ENCODE measurements at regions not wholly inside any gene's neighbourhood (a gene's known extent, or its start where the extent isn't known, plus 50 kb on each side); places are given as distances from the start of the nearest gene placed in this dataset.

GRCh38 chr15:52963865-52964264 is 173.7 kb upstream of the ONECUT1 start:
- H3K27me3 ChIP-seq = no peaks in the 10 kb centered on the region
- H3K9me3 ChIP-seq = no peaks in the 10 kb centered on the region
- no peak overlapping the region for H3K4me3 ChIP-seq
- no peaks in the 10 kb centered on the region for H3K36me3 ChIP-seq
- no peak overlapping the region for H3K27ac ChIP-seq
- TF ChIP-seq POLR2A (IDR thresholded peaks at IDR 0.05) (no peak), POLR2AphosphoS5 (IDR thresholded peaks at IDR 0.05) (no peak), CTCF (IDR thresholded peaks at IDR 0.05) (no peak), EP300 (IDR thresholded peaks at IDR 0.05) (no peak)
- no peak for ATAC-seq
- no peaks in the 10 kb centered on the region for H3K4me1 ChIP-seq

GRCh38 chr15:52960283-52960682 is 170.1 kb upstream of the ONECUT1 start:
- Histone ChIP-seq H3K36me3 (no peaks in the 10 kb centered on the region), H3K27ac (no peak overlapping the region), H3K4me3 (no peak overlapping the region), H3K4me1 (no peaks in the 10 kb centered on the region), H3K9me3 (no peaks in the 10 kb centered on the region), H3K27me3 (no peaks in the 10 kb centered on the region)
- TF ChIP-seq POLR2AphosphoS5 (IDR thresholded peaks at IDR 0.05) = no peak
- TF ChIP-seq CTCF (IDR thresholded peaks at IDR 0.05) = no peak
- no peak for TF ChIP-seq EP300 (IDR thresholded peaks at IDR 0.05)
- no peak for TF ChIP-seq POLR2A (IDR thresholded peaks at IDR 0.05)
- WGBS, 2 donors (ENCODE audit: low coverage in 1 of 2) = 57 to 75% methylated on average over 5 to 6 of the region's 6 CpGs
- ATAC-seq = no peak

- TF ChIP-seq EP300 (IDR thresholded peaks at IDR 0.05) (no peak), POLR2AphosphoS5 (IDR thresholded peaks at IDR 0.05) (no peak), POLR2A (IDR thresholded peaks at IDR 0.05) (no peak), CTCF (IDR thresholded peaks at IDR 0.05) (no peak)
- WGBS, 2 donors (ENCODE audit: low coverage in 1 of 2) = 72 to 84% methylated on average over 2 of the region's 2 CpGs
- no peak overlapping the region for H3K4me3 ChIP-seq
- H3K36me3 ChIP-seq = no peaks in the 10 kb centered on the region
- ATAC-seq = no peak
- no peaks in the 10 kb centered on the region for H3K4me1 ChIP-seq
- no peak overlapping the region for H3K27ac ChIP-seq
- no peaks in the 10 kb centered on the region for H3K9me3 ChIP-seq
- H3K27me3 ChIP-seq = no peaks in the 10 kb centered on the region
These were observed 153.6 kb upstream of the ONECUT1 start for GRCh38 chr15:52943746-52944145.

- TF ChIP-seq POLR2AphosphoS5 (IDR thresholded peaks at IDR 0.05) (no peak), CTCF (IDR thresholded peaks at IDR 0.05) (no peak), EP300 (IDR thresholded peaks at IDR 0.05) (no peak), POLR2A (IDR thresholded peaks at IDR 0.05) (no peak)
- H3K9me3 ChIP-seq = peaks cover 0 to 12% (median 0%) of the 10 kb centered on the region in 3 donors
- no peak overlapping the region for H3K4me3 ChIP-seq
- 90 to 100% methylated on average over 1 of the region's 1 CpG for WGBS, 2 donors (ENCODE audit: low coverage in 1 of 2)
- no peak for ATAC-seq
- H3K27ac ChIP-seq = no peak overlapping the region
- no peaks in the 10 kb centered on the region for H3K36me3 ChIP-seq
- no peaks in the 10 kb centered on the region for H3K27me3 ChIP-seq
- no peaks in the 10 kb centered on the region for H3K4me1 ChIP-seq
These were observed 146.4 kb upstream of the ONECUT1 start for GRCh38 chr15:52936489-52936888.

- TF ChIP-seq EP300 (IDR thresholded peaks at IDR 0.05) (no peak), POLR2AphosphoS5 (IDR thresholded peaks at IDR 0.05) (no peak), POLR2A (IDR thresholded peaks at IDR 0.05) (no peak), CTCF (IDR thresholded peaks at IDR 0.05) (no peak)
- Histone ChIP-seq H3K27me3 (no peaks in the 10 kb centered on the region), H3K4me1 (no peaks in the 10 kb centered on the region), H3K27ac (no peak overlapping the region), H3K4me3 (no peak overlapping the region), H3K9me3 (no peaks in the 10 kb centered on the region), H3K36me3 (no peaks in the 10 kb centered on the region)
- ATAC-seq = no peak
- WGBS, 2 donors (ENCODE audit: low coverage in 1 of 2) = 27 to 35% methylated on average over 5 to 9 of the region's 10 CpGs
These were observed 135.0 kb upstream of the ONECUT1 start for GRCh38 chr15:52925130-52925529.

Measured in gastroesophageal sphincter (tissue), 4 donors.